PC-9 (cell line): ENCODE measurements at regions not wholly inside any gene's neighbourhood (a gene's known extent, or its start where the extent isn't known, plus 50 kb on each side); places are given as distances from the start of the nearest gene placed in this dataset.

Experiments used
- CTCF ChIP-seq: fragments of 200-600 bp; sonication (generic); conservative IDR thresholded peaks from 2 replicates; pipeline ENCODE4 v1.6.1; 2017; ENCODE audit warnings: mixed run types, antibody characterized with exemption, mild to moderate bottlenecking, moderate library complexity
- EZH2 ChIP-seq: fragments of 200-600 bp; sonication (generic); IDR thresholded peaks from 2 replicates; pipeline ENCODE4 v1.8.0; 2017; ENCODE audit warnings: antibody characterized with exemption, low read depth

- TF ChIP-seq CTCF (no peak), EZH2 (no peak)
These were observed 117.1 kb downstream of the FAM53A start for GRCh38 chr4:1566838-1567518.
